Thymus (tissue), 11 donors: ENCODE measurements at regions not wholly inside any gene's neighbourhood (a gene's known extent, or its start where the extent isn't known, plus 50 kb on each side); places are given as distances from the start of the nearest gene placed in this dataset.
"Not testable (repeated sequence)": the region's sequence is repeated elsewhere in the genome, so short reads cannot be mapped to it uniquely, and the experiment has no call there.

Source experiments
- DNase-seq, 9 donors: peaks; one replicate each; pipeline ENCODE4 v3.0.0-alpha.2; 2013; ENCODE audit warnings: low spot score in 9 of 9, low read depth in 6 of 9, missing footprints in 1 of 9
- H3K27ac ChIP-seq, 2 donors: one replicate each; pipeline ENCODE4 v1.5.1; 2013; ENCODE audit warnings: control low read depth in 1 of 2, low read depth in 1 of 2, low read length in 1 of 2, mild to moderate bottlenecking in 1 of 2, moderate library complexity in 1 of 2
- H3K27me3 ChIP-seq, 2 donors: one replicate each; pipeline ENCODE4 v1.5.1; 2013; ENCODE audit warnings: low read length in 1 of 2; ENCODE audit not compliant: control insufficient read depth in 2 of 2, insufficient read depth in 1 of 2
- H3K36me3 ChIP-seq, 2 donors: one replicate each; pipeline ENCODE4 v1.5.1; 2013; ENCODE audit warnings: low read length in 1 of 2, mild to moderate bottlenecking in 1 of 2, moderate library complexity in 1 of 2; ENCODE audit not compliant: control insufficient read depth in 2 of 2, insufficient read depth in 2 of 2
- H3K4me1 ChIP-seq, 2 donors: one replicate each; pipeline ENCODE4 v1.5.1; 2013; ENCODE audit warnings: low read length in 2 of 2; ENCODE audit not compliant: control insufficient read depth in 2 of 2, insufficient read depth in 2 of 2
- H3K4me3 ChIP-seq, 2 donors: one replicate each; pipeline ENCODE4 v1.5.1; 2013; ENCODE audit warnings: low read length in 2 of 2, control low read depth in 1 of 2, mild to moderate bottlenecking in 1 of 2
- H3K9me3 ChIP-seq, 2 donors: one replicate each; pipeline ENCODE4 v1.5.1; 2013; ENCODE audit warnings: low read length in 1 of 2, mild to moderate bottlenecking in 1 of 2; ENCODE audit not compliant: control insufficient read depth in 2 of 2, insufficient read depth in 1 of 2
- WGBS: extraction: QIAGEN DNeasy Blood & Tissue Kit; methylation state at CpG from one replicate; pipeline ENCODE4 v1.1.7; 2013; 5-methylcytosine and 5-hydroxymethylcytosine counted together
- donor health status: healthy.

DNA sequence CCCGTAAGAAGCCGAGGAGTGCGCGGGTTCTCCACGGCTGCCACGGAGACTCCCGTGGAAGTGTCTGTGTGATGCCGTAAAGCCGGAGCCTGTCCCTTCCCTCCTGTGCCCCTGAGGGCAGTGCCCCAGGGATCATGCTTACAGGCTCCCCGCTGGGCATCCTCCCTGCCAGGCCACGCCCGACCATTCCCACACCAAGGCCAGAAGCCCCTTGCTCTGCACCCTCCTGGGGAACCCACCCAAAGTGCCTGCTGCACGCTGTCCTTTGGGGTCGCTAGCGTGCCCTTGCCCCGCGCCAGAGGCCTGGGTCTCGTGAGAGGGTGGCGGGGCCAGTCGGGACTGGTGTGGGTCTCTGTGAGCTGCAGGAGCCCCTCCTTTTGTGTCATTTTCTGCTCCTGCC, 228.5 kb upstream of the C1orf174 start:
- WGBS = 95% methylated on average over 20 of the region's 20 CpGs
- DNase-seq = no peak
- Histone ChIP-seq H3K9me3 (no peaks in the 10 kb centered on the region), H3K4me3 (no peak overlapping the region), H3K4me1 (no peaks in the 10 kb centered on the region), H3K27me3 (no peaks in the 10 kb centered on the region), H3K27ac (no peak overlapping the region), H3K36me3 (no peaks in the 10 kb centered on the region)

DNA sequence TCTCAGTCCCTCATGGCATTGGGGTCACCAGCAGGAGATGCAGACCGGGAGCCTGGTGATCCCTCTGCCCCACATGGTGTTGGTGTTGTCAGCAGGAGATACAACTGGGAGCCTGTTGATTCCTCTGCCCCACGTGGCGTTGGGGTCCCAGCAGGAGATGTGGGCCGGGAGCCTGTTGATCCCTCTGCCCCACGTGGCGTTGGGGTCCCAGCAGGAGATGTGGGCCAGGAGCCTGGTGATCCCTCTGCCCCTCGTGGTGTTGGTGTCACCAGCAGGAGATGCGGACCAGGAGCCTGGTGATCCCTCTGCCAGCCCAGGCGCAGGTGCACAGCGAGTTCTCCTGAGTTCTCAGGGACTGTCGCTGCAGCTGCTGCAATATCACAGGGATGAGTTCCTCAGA, 229.6 kb upstream of the C1orf174 start:
- no peak for DNase-seq
- no peaks in the 10 kb centered on the region for H3K9me3 ChIP-seq
- H3K27me3 ChIP-seq = no peaks in the 10 kb centered on the region
- no peak overlapping the region for H3K27ac ChIP-seq
- WGBS = 92% methylated on average over 11 of the region's 11 CpGs
- no peaks in the 10 kb centered on the region for H3K36me3 ChIP-seq
- H3K4me1 ChIP-seq = no peaks in the 10 kb centered on the region
- no peak overlapping the region for H3K4me3 ChIP-seq

DNA sequence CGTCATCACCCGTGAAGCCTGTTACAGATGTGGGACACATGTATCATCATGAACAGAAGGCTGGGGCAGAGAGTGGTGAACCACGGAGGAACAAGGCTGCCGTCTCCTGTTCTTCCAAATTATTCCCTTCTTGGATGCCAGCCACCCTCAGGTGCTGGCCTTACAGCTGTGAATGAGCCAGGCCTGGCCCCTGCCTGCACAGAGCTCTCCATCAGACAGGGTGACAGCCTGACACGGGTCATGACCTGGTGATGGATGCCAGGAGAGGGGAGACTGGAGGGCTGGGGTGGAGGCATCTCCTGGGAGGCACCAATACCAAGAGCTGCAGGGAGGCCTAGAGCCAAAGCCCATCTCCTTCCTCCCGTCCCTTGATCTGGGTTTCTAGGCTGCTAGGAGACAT, 230.0 kb upstream of the C1orf174 start:
- H3K36me3 ChIP-seq = no peaks in the 10 kb centered on the region
- DNase-seq = no peak
- WGBS = 87% methylated on average over 6 of the region's 6 CpGs
- H3K4me3 ChIP-seq = no peak overlapping the region
- no peaks in the 10 kb centered on the region for H3K27me3 ChIP-seq
- no peaks in the 10 kb centered on the region for H3K4me1 ChIP-seq
- H3K9me3 ChIP-seq = no peaks in the 10 kb centered on the region
- no peak overlapping the region for H3K27ac ChIP-seq

DNA sequence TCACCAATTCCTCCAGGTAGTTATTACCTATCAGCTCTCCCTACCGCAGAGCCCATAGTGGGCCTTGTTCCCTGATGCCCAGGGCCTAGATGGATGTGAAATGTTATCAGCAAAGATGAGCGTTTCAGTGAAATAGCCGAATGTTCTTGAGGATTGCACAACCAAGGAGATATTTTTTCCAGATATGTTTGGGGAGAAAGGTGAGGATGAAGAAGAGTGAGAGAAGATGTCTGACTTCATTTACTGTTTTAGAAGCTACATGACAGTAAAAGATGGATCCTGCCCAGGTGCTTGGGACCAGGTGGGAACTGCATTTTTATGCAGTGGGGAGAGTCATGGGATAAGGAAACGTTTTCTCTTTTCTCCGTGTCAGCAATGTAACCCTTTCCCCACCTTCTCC, 231.7 kb upstream of the C1orf174 start:
- H3K36me3 ChIP-seq = no peaks in the 10 kb centered on the region
- DNase-seq = no peak
- H3K4me1 ChIP-seq = no peaks in the 10 kb centered on the region
- no peaks in the 10 kb centered on the region for H3K9me3 ChIP-seq
- H3K27ac ChIP-seq = no peak overlapping the region
- WGBS = 83% methylated on average over 5 of the region's 5 CpGs
- H3K4me3 ChIP-seq = no peak overlapping the region
- H3K27me3 ChIP-seq = no peaks in the 10 kb centered on the region

DNA sequence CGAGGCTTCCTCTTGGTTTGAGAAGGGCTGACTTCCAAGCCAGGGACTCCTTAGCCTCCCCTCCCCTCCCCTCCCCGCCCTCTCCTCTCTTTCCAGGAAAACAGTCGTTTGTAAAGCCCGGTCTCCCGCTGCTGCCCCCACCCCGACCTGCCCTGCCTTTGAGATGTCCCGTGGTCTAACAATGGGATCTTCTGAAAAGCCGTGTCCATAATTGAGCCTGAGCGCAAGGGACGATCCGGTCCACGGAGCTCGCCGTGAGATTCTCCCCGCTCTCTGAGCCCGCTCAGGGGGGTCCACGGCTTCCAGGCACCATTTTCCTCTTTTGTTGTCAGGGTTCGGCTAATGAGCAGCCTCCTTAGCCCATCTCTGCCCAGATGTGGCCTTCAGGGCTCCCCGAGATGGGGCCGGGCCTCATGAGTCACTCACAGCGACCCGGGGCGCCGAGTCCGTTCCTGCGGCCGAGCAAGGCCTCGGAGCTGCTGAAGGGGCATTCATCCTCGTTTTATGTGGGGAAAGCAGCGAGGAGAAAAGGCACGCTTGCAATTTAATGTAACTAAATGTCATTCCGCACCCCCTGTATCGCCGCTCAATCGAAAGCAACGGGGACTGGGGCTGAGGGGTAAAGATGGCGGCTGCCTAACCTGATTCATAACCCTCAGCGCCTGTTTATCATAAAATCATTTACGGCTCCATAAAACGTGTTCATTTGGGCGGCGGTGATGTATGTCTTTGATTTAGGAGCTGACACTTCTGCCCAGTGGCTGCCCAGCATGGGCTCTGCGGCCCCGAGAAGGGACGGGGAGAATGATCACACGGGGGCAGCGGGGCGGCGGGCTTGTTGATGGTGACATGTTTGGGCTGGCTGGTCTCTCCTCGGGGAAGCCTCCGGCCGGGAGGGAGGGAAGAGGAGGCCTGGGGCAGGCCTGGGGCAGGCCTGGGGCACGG, 232.6 kb upstream of the C1orf174 start:
- no peaks in the 10 kb centered on the region for H3K4me1 ChIP-seq
- no peak for DNase-seq
- 90% methylated on average over 53 of the region's 53 CpGs for WGBS
- H3K27ac ChIP-seq = no peak overlapping the region
- H3K36me3 ChIP-seq = no peaks in the 10 kb centered on the region
- H3K27me3 ChIP-seq = no peaks in the 10 kb centered on the region
- H3K4me3 ChIP-seq = no peak overlapping the region
- H3K9me3 ChIP-seq = peaks cover 0 to 3% of the 10 kb centered on the region in 2 donors

DNA sequence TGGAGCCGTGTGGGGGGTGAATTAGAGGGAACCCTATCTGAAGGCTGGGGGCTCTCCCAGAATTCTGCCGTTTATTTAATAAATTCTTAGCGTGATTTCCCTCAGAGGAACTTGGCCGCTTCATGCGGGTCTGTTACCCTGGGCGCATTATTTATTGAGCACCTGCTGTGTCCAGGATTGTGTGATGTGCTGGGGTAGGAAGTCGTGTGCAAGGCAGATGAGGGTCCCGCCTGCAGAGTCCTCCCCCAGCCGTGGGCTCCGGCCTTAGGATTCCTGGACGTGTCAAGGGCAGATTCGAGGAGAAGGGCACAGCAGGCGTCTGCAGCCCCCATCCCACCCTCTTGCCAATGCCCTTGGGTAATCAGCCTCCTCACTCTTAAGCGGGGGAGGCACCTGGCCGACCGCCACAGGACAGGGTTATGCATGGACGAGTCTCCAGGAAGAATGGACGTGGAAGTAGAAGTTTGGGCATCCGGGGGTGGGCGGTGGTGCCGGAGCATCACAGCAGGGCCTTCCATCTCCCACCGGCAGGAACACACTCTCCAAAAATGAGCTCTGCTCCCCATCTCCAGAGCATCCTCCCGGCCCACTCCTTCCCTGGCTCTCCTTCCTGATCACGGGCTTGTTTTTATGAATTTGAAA, 233.3 kb upstream of the C1orf174 start:
- Histone ChIP-seq H3K27me3 (no peaks in the 10 kb centered on the region), H3K9me3 (peaks cover 0 to 7% of the 10 kb centered on the region in 2 donors), H3K4me3 (no peak overlapping the region), H3K36me3 (no peaks in the 10 kb centered on the region), H3K4me1 (no peaks in the 10 kb centered on the region), H3K27ac (no peak overlapping the region)
- DNase-seq = no peak
- 89% methylated on average over 24 of the region's 24 CpGs for WGBS

DNA sequence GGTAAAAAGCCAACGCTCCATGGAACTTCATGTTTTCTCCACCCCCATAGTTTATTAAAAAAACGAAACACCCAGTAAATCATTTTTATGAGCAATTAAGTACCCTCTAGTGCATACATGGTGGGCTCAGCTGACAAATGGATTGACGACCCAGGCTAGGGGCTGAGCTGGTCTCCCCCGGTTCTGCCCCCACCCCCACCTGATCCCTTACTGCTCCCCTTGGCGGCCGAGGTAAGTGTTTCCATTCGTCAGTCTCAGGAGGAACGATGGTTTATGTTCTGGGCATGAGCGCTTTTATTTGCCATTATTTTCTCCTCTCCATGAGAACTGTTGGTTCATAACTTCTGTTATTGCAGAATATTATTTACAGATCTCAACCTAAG, 233.9 kb upstream of the C1orf174 start:
- no peak for DNase-seq
- WGBS = 87% methylated on average over 9 of the region's 9 CpGs

DNA sequence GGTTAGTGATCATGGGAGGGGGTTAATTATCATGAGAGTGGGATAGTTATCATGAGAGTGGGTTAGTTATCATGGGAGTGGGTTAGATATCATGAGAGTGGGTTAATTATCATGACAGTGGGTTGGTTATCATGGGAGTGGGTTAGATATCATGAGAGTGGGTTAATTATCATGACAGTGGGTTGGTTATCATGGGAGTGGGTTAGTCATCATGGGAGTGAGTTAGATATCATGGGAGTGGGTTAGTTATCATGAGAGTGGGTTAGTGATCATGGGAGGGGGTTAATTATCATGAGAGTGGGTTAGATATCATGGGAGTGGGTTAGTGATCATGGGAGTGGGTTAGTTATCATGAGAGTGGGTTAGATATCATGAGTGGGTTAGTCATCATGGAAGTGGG, 235.8 kb upstream of the C1orf174 start:
- not testable (repeated sequence) for H3K27me3 ChIP-seq, H3K4me1 ChIP-seq, H3K27ac ChIP-seq, H3K36me3 ChIP-seq, H3K4me3 ChIP-seq, H3K9me3 ChIP-seq, DNase-seq

More for the DNA sequence above, 233.9 kb upstream of the C1orf174 start:
- no peak overlapping the region for H3K27ac ChIP-seq
- H3K27me3 ChIP-seq = no peaks in the 10 kb centered on the region
- H3K4me3 ChIP-seq = no peak overlapping the region
- no peaks in the 10 kb centered on the region for H3K4me1 ChIP-seq
- no peaks in the 10 kb centered on the region for H3K36me3 ChIP-seq
- peaks cover 0 to 7% of the 10 kb centered on the region in 2 donors for H3K9me3 ChIP-seq

DNA sequence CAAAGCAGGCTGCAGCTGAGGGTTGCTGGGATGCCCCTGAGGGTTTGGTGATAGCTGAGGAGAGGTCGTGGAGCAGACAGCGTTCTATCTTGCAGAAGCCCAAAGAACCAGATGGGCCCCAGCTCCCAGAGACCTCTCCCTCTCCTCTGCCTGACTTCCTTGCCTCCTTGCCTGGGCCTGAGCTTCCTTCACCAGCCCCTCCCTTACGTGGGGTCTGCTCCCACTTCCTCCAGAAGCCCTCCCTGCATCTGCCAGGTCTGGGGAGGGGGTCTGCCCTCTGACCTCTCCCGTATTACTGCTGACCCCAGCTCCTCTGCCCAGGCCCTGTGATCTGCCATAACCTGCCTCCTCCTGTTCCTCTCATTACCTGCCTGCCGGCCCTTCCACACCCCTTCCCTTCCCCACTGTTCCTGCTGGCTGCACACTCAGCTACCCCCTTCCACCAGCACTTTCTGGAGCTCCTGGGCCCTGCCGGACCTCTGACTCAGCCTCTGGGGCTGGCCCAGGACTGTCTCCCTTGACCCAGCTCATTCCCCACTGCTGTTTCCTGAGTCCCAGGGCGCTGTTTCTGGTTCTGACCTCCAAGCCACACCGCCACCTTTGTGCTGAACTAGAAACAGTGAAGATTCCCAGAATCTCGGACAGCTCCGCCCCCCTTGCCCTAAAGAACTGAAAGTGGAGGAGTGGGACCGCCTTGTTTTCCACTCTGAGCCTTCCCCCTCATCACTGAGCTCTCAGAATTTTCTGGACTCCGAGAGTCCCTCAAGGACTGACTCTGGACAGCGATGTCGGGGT, 237.7 kb upstream of the C1orf174 start:
- no peaks in the 10 kb centered on the region for H3K27me3 ChIP-seq

More for the DNA sequence above, 237.7 kb upstream of the C1orf174 start:
- Histone ChIP-seq H3K27ac (no peak overlapping the region), H3K36me3 (no peaks in the 10 kb centered on the region), H3K4me3 (no peak overlapping the region), H3K4me1 (no peaks in the 10 kb centered on the region), H3K9me3 (peaks cover 0 to 7% of the 10 kb centered on the region in 2 donors)
- no peak for DNase-seq
- 59% methylated on average over 14 of the region's 14 CpGs for WGBS
